H1 (cell line): ENCODE measurements at regions not wholly inside any gene's neighbourhood (a gene's known extent, or its start where the extent isn't known, plus 50 kb on each side); places are given as distances from the start of the nearest gene placed in this dataset.

Source experiments
- CTCF ChIA-PET: fragments of 300-600 bp; sonication (Branson Sonifier 250); formaldehyde crosslinking; loops from one replicate; lab custom pipeline; 2021; ENCODE audit not compliant: partially characterized antibody; lab: Charles Lee
- POLR2A ChIA-PET: fragments of 300-600 bp; sonication (Branson Sonifier 250); formaldehyde crosslinking; loops from one replicate; lab custom pipeline; 2021; ENCODE audit warnings: inconsistent platforms; ENCODE audit not compliant: partially characterized antibody; lab: Charles Lee
- DNase-seq, 2 experiments: peaks; one replicate each; pipeline versions ENCODE4 v3.0.0 to v3.0.0-alpha.2; 2010 to 2022; ENCODE audit warnings: low spot score in 2 of 2, low read depth in 1 of 2, mixed read lengths in 1 of 2
- FAIRE-seq: peaks from 2 replicates; lab custom pipeline; 2011; peaks lifted over from hg19 to GRCh38; lab: Jason Lieb, UNC
- H2AFZ ChIP-seq: 2 replicates; pipeline ENCODE4 v1.8.1; 2012; ENCODE audit warnings: low read length, inconsistent platforms
- H2AK5ac ChIP-seq: 2 replicates; pipeline ENCODE4 v1.6.1; 2013; ENCODE audit warnings: low read depth, low read length
- H2BK120ac ChIP-seq: replicated peaks from 2 replicates; pipeline ENCODE3; 2013; ENCODE audit warnings: low read depth, low read length, inconsistent platforms
- H2BK12ac ChIP-seq: 2 replicates; pipeline ENCODE4 v1.6.1; 2013; ENCODE audit warnings: low read depth, low read length
- H2BK15ac ChIP-seq: 2 replicates; pipeline ENCODE4 v1.6.1; 2013; ENCODE audit warnings: low read length
- H2BK20ac ChIP-seq: 2 replicates; pipeline ENCODE4 v1.6.1; 2013; ENCODE audit warnings: low read length
- H2BK5ac ChIP-seq: 2 replicates; pipeline ENCODE4 v1.6.1; 2013; ENCODE audit warnings: low read depth, low read length
- H3K14ac ChIP-seq: 2 replicates; pipeline ENCODE4 v1.6.1; 2013; ENCODE audit warnings: inconsistent platforms; ENCODE audit not compliant: insufficient read length
- H3K18ac ChIP-seq: 2 replicates; pipeline ENCODE4 v1.6.1; 2013; ENCODE audit warnings: low read length; ENCODE audit errors: extremely low read depth
- H3K23ac ChIP-seq: 2 replicates; pipeline ENCODE4 v1.6.1; 2013; ENCODE audit warnings: inconsistent platforms; ENCODE audit not compliant: insufficient read length
- H3K23me2 ChIP-seq: 2 replicates; pipeline ENCODE4 v1.6.1; 2013; ENCODE audit warnings: low read depth, low read length
- H3K27ac ChIP-seq: 2 replicates; pipeline ENCODE4 v1.6.1; 2011; ENCODE audit warnings: low read depth, low read length, inconsistent platforms
- H3K27me3 ChIP-seq, 4 experiments: replicated peaks in 1 of 4; 1 replicate in 1 of 4; 2 replicates in 3 of 4; pipeline versions ENCODE4 v1.6.1 to v1.8.1; 2011 to 2013; ENCODE audit warnings: low read length in 3 of 4, mild to moderate bottlenecking in 3 of 4, inconsistent platforms in 2 of 4, mixed read lengths in 2 of 4, moderate library complexity in 1 of 4; ENCODE audit not compliant: control insufficient read depth in 3 of 4, insufficient read depth in 3 of 4; ENCODE audit errors: extremely low read depth in 1 of 4
- H3K36me3 ChIP-seq, 4 experiments: 2 replicates each; pipeline versions ENCODE4 v1.6.1 to v1.8.1; 2011 to 2013; ENCODE audit warnings: mild to moderate bottlenecking in 4 of 4, low read length in 3 of 4, moderate library complexity in 2 of 4, control low read depth in 1 of 4, inconsistent platforms in 1 of 4; ENCODE audit not compliant: insufficient read depth in 4 of 4, control insufficient read depth in 2 of 4
- H3K4ac ChIP-seq: replicated peaks from 2 replicates; pipeline ENCODE3; 2013; ENCODE audit warnings: low read length, low read depth, mixed read lengths, inconsistent platforms; ENCODE audit not compliant: insufficient read length
- H3K4me1 ChIP-seq, 4 experiments: replicated peaks in 1 of 4; 1 replicate in 1 of 4; 2 replicates in 3 of 4; pipeline versions ENCODE4 v1.6.1 to v1.8.1; 2011 to 2013; ENCODE audit warnings: low read length in 3 of 4, inconsistent platforms in 2 of 4, mixed read lengths in 1 of 4; ENCODE audit not compliant: insufficient read depth in 4 of 4, control insufficient read depth in 3 of 4
- H3K4me2 ChIP-seq, 2 experiments: 2 replicates each; pipeline versions ENCODE4 v1.6.1 to v1.8.1; 2011 to 2013; ENCODE audit warnings: low read depth in 2 of 2, low read length in 2 of 2, control low read depth in 1 of 2, inconsistent platforms in 1 of 2, mild to moderate bottlenecking in 1 of 2; ENCODE audit not compliant: insufficient read depth in 1 of 2
- H3K4me3 ChIP-seq, 4 experiments: fragments of 200-600, 300-600 bp in 1 of 4; sonication (generic), shearing (Covaris generic), sonication (Bioruptor Twin) in 1 of 4; 2 replicates each; pipeline versions ENCODE4 v1.5.1 to v1.8.1; 2011 to 2016; ENCODE audit warnings: low read length in 4 of 4, low read depth in 3 of 4, control low read depth in 2 of 4, inconsistent platforms in 2 of 4, mild to moderate bottlenecking in 2 of 4, mixed read lengths in 1 of 4, moderate library complexity in 1 of 4; ENCODE audit not compliant: insufficient read depth in 2 of 4; ENCODE audit errors: extremely low read depth in 1 of 4
- H3K56ac ChIP-seq: replicated peaks from 2 replicates; pipeline ENCODE3; 2013; ENCODE audit warnings: low read depth, mild to moderate bottlenecking, mixed read lengths, low read length, inconsistent platforms; ENCODE audit not compliant: insufficient read length
- H3K79me1 ChIP-seq: 2 replicates; pipeline ENCODE4 v1.6.1; 2013; ENCODE audit warnings: low read depth, low read length, control low read depth
- H3K79me2 ChIP-seq, 2 experiments: 2 replicates each; pipeline versions ENCODE4 v1.6.1 to v1.8.1; 2012 to 2013; ENCODE audit warnings: low read length in 2 of 2, mild to moderate bottlenecking in 2 of 2, inconsistent platforms in 1 of 2; ENCODE audit not compliant: insufficient read depth in 2 of 2, control insufficient read depth in 1 of 2
- H3K9ac ChIP-seq, 4 experiments: replicated peaks in 1 of 4; 1 replicate in 1 of 4; 2 replicates in 3 of 4; pipeline versions ENCODE4 v1.6.1 to v1.8.1; 2011 to 2013; ENCODE audit warnings: low read depth in 3 of 4, low read length in 3 of 4, control low read depth in 2 of 4, mild to moderate bottlenecking in 2 of 4, moderate library complexity in 2 of 4, inconsistent platforms in 1 of 4; ENCODE audit errors: extremely low read depth in 1 of 4
- H3K9me3 ChIP-seq, 2 experiments: 2 replicates each; pipeline versions ENCODE4 v1.6.1 to v1.8.1; 2012 to 2013; ENCODE audit warnings: mild to moderate bottlenecking in 2 of 2, moderate library complexity in 2 of 2, control low read depth in 1 of 2, inconsistent platforms in 1 of 2, low read depth in 1 of 2, low read length in 1 of 2, mixed read lengths in 1 of 2; ENCODE audit not compliant: insufficient read depth in 2 of 2
- H4K20me1 ChIP-seq, 2 experiments: replicated peaks in 1 of 2; 2 replicates each; pipeline versions ENCODE3 to v1.8.1; 2011 to 2013; ENCODE audit warnings: inconsistent platforms in 2 of 2, low read length in 2 of 2, mild to moderate bottlenecking in 1 of 2; ENCODE audit not compliant: insufficient read depth in 2 of 2, control insufficient read depth in 1 of 2
- H4K5ac ChIP-seq: 2 replicates; pipeline ENCODE4 v1.6.1; 2013; ENCODE audit warnings: low read length, low read depth, mixed read lengths, inconsistent platforms; ENCODE audit not compliant: insufficient read length
- H4K8ac ChIP-seq: 2 replicates; pipeline ENCODE4 v1.8.0; 2013; ENCODE audit warnings: mild to moderate bottlenecking, moderate library complexity, low read length, inconsistent platforms; ENCODE audit not compliant: insufficient read depth; ENCODE audit errors: extremely low read depth
- H4K91ac ChIP-seq: replicated peaks from 2 replicates; pipeline ENCODE3; 2013; ENCODE audit warnings: low read length, mixed read lengths, inconsistent platforms; ENCODE audit not compliant: insufficient read length
- CTBP2 ChIP-seq: IDR thresholded peaks from 2 replicates; pipeline ENCODE4 v1.7.0; 2011; ENCODE audit warnings: borderline replicate concordance, mild to moderate bottlenecking, moderate library complexity, mixed read lengths, low read length; ENCODE audit not compliant: insufficient read depth, insufficient read length
- CTCF ChIP-seq, 3 experiments: IDR thresholded peaks; 1 replicate in 2 of 3; 2 replicates in 1 of 3; pipeline versions ENCODE4 v1.5.1 to v1.6.1; 2011; ENCODE audit warnings: low read length in 3 of 3, mild to moderate bottlenecking in 3 of 3, inconsistent platforms in 2 of 3, low read depth in 1 of 3, moderate library complexity in 1 of 3; ENCODE audit not compliant: insufficient read depth in 1 of 3; ENCODE audit errors: control extremely low read depth in 1 of 3
- EGR1 ChIP-seq: IDR thresholded peaks from 2 replicates; pipeline ENCODE4 v1.6.1; 2011; ENCODE audit warnings: low read depth, low read length, borderline replicate concordance
- MAX ChIP-seq: IDR thresholded peaks from 2 replicates; pipeline ENCODE4 v1.6.1; 2012; ENCODE audit warnings: inconsistent platforms
- RAD21 ChIP-seq, 2 experiments: IDR thresholded peaks in 1 of 2; conservative IDR thresholded peaks in 1 of 2; 2 replicates each; pipeline ENCODE4 v1.6.1; 2011; ENCODE audit warnings: low read depth in 2 of 2, low read length in 2 of 2, improper control_type of control experiment in 1 of 2, inconsistent platforms in 1 of 2, mild to moderate bottlenecking in 1 of 2, moderate library complexity in 1 of 2
- RBBP5 ChIP-seq: IDR thresholded peaks from 2 replicates; pipeline ENCODE4 v1.7.1; 2012; ENCODE audit warnings: low read depth, mild to moderate bottlenecking, inconsistent platforms, low read length, moderate library complexity, borderline replicate concordance
- SUZ12 ChIP-seq: fragments of 200-600 bp; sonication (generic); IDR thresholded peaks from 2 replicates; pipeline ENCODE4 v1.6.1; 2012; ENCODE audit warnings: mild to moderate bottlenecking, inconsistent platforms, low read length, moderate library complexity, mixed read lengths
- WGBS, 2 experiments: shearing (Covaris generic) in 1 of 2; methylation state at CpG; one replicate each; pipeline versions ENCODE4 v1.1.6 to v1.1.7; 2013 to 2015; ENCODE audit warnings: low lambda C conversion rate in 2 of 2, mixed read lengths in 2 of 2, inconsistent platforms in 1 of 2, low coverage in 1 of 2, missing lambda C conversion rate in 1 of 2; ENCODE audit not compliant: insufficient replicate concordance in 2 of 2, insufficient coverage in 1 of 2, insufficient read length in 1 of 2; ENCODE audit errors: extremely low coverage in 1 of 2, missing lambda C conversion rate in 1 of 2; 5-methylcytosine and 5-hydroxymethylcytosine counted together

GRCh38 chr14:76595266-76595665 lies 166.0 kb upstream of the VASH1 start:
- no peak overlapping the region for H4K91ac ChIP-seq
- no peak overlapping the region for H3K23ac ChIP-seq
- H3K79me1 ChIP-seq, result no peaks in the 10 kb centered on the region
- no peak overlapping the region for H3K4me3 ChIP-seq
- no peak overlapping the region for H3K4ac ChIP-seq
- no peaks in the 10 kb centered on the region for H3K79me2 ChIP-seq
- no peaks in the 10 kb centered on the region for H3K23me2 ChIP-seq
- H3K9ac ChIP-seq, result no peak overlapping the region
- H2AK5ac ChIP-seq, result no peak overlapping the region
- H3K4me2 ChIP-seq, result no peak overlapping the region
- no peaks in the 10 kb centered on the region for H3K9me3 ChIP-seq
- no peak overlapping the region for H3K18ac ChIP-seq
- no peak overlapping the region for H2BK120ac ChIP-seq
- WGBS, 2 experiments, result 79% methylated on average over 5 of the region's 5 CpGs; no CpG with 5 or more reads in 1 of the 2 experiments
- no peak overlapping the region for H2BK15ac ChIP-seq
- no peak overlapping the region for H3K56ac ChIP-seq
- no peak overlapping the region for H2BK20ac ChIP-seq
- H3K14ac ChIP-seq, result no peak overlapping the region
- H4K8ac ChIP-seq, result no peak overlapping the region
- DNase-seq (no peak), FAIRE-seq (no peak)
- TF ChIP-seq RAD21 (IDR thresholded peaks at IDR 0.05 in 1 of 2, conservative IDR thresholded peaks at IDR 0.05 in 1 of 2; ENCODE audit: low read depth in 2 of 2, low read length in 2 of 2) (no peak), SUZ12 (no peak), EGR1 (no peak), CTBP2 (no peak), RBBP5 (no peak), CTCF (IDR thresholded peaks at IDR 0.05; ENCODE audit: control extremely low read depth in 1 of 3, insufficient read depth in 1 of 3, low read depth in 1 of 3, low read length in 3 of 3) (no peak), MAX (no peak)
- H3K27me3 ChIP-seq, result no peaks in the 10 kb centered on the region
- no peak overlapping the region for H2AFZ ChIP-seq
- no peaks in the 10 kb centered on the region for H4K20me1 ChIP-seq
- ChIA-PET POLR2A (no interaction called here), CTCF (interaction anchor here (0.6 kb wide), 1 partner anchor 17 kb away, joined by 3 read pairs; no protein-coding TSS in a partner anchor)
- H3K27ac ChIP-seq, result no peak overlapping the region
- peaks cover 0 to 11% (median 6%) of the 10 kb centered on the region in 4 experiments; a peak in 6 of 7 replicates for H3K4me1 ChIP-seq
- H4K5ac ChIP-seq, result no peak overlapping the region
- H2BK5ac ChIP-seq, result no peak overlapping the region
- H3K36me3 ChIP-seq, result no peaks in the 10 kb centered on the region
- H2BK12ac ChIP-seq, result no peak overlapping the region
